ENCODE measurements at regions not wholly inside any gene's neighbourhood (a gene's known extent, or its start where the extent isn't known, plus 50 kb on each side); places are given as distances from the start of the nearest gene placed in this dataset.

DNA sequence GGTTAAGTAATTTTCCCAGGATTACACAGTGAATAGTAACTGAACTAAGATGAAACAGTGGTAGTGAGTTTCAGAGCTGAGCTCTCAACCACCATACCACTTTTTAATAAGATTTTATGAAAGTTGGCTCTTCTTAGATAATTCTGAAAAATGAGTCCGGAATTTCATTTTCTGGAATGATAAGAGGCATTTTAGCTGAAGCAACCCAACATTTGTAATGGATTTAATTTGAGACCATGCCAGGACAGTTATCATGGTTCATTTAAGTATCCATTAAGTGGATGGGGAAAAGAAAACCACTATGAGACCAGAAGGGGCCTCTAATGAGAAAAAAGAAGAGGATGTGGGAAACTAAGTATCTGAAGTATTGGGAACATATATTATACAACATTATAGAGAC, 464.7 kb upstream of the C9orf72 start:
- intact Hi-C loops (cut with DNase I) = no loop called here

GRCh38 chr9:28045051-28045450, 471.8 kb upstream of the C9orf72 start:
- 70 to 78% methylated on average over 3 of the region's 3 CpGs for WGBS, 2 donors
- ATAC-seq = no peak
- intact Hi-C loops (cut with DNase I) = no loop called here

More for the DNA sequence above, 464.7 kb upstream of the C9orf72 start:
- no peaks in the 10 kb centered on the region for H3K36me3 ChIP-seq
- ATAC-seq = no peak
- 63 to 69% methylated on average over 1 of the region's 1 CpG for WGBS, 2 donors
- TF ChIP-seq CTCF (IDR thresholded peaks at IDR 0.05) = no peak
- H3K4me3 ChIP-seq = no peak overlapping the region
- H3K4me1 ChIP-seq = no peaks in the 10 kb centered on the region
- H3K9me3 ChIP-seq = no peaks in the 10 kb centered on the region
- H3K27me3 ChIP-seq = no peaks in the 10 kb centered on the region
- DNase-seq = no peak
- H3K27ac ChIP-seq = no peak overlapping the region

GRCh38 chr9:28050046-28050445, 476.8 kb upstream of the C9orf72 start:
- DNase-seq = no peak
- Histone ChIP-seq H3K4me1 (no peaks in the 10 kb centered on the region), H3K36me3 (no peaks in the 10 kb centered on the region), H3K9me3 (no peaks in the 10 kb centered on the region), H3K27me3 (no peaks in the 10 kb centered on the region), H3K27ac (no peak overlapping the region), H3K4me3 (no peak overlapping the region)
- no peak for TF ChIP-seq CTCF (IDR thresholded peaks at IDR 0.05)
- ATAC-seq = no peak
- intact Hi-C loops (cut with DNase I) = loop anchor here in 2 of 10 donors (10.0 kb wide), 2 partner anchors 75 to 1115 kb away; no protein-coding TSS in a partner anchor

More at GRCh38 chr9:28045051-28045450, 471.8 kb upstream of the C9orf72 start:
- DNase-seq = no peak
- Histone ChIP-seq H3K36me3 (no peaks in the 10 kb centered on the region), H3K4me1 (no peaks in the 10 kb centered on the region), H3K9me3 (no peaks in the 10 kb centered on the region), H3K27ac (no peak overlapping the region), H3K27me3 (no peaks in the 10 kb centered on the region), H3K4me3 (no peak overlapping the region)
- TF ChIP-seq CTCF (IDR thresholded peaks at IDR 0.05) = no peak

- H3K27me3 ChIP-seq = no peaks in the 10 kb centered on the region
- ATAC-seq (no peak), DNase-seq (no peak)
- H3K4me3 ChIP-seq = no peak overlapping the region
- 68 to 71% methylated on average over 2 of the region's 2 CpGs for WGBS, 2 donors
- no peak for TF ChIP-seq CTCF (IDR thresholded peaks at IDR 0.05)
- no peak overlapping the region for H3K27ac ChIP-seq
- no peaks in the 10 kb centered on the region for H3K36me3 ChIP-seq
- no peaks in the 10 kb centered on the region for H3K9me3 ChIP-seq
- no peaks in the 10 kb centered on the region for H3K4me1 ChIP-seq
- intact Hi-C loops (cut with DNase I) = loop anchor here in 2 of 10 donors (10.0 kb wide), 2 partner anchors 76 to 1116 kb away; no protein-coding TSS in a partner anchor
These were observed 477.7 kb upstream of the C9orf72 start for GRCh38 chr9:28050941-28051340.
